ENCODE measurements at regions not wholly inside any gene's neighbourhood (a gene's known extent, or its start where the extent isn't known, plus 50 kb on each side); places are given as distances from the start of the nearest gene placed in this dataset.

DNA sequence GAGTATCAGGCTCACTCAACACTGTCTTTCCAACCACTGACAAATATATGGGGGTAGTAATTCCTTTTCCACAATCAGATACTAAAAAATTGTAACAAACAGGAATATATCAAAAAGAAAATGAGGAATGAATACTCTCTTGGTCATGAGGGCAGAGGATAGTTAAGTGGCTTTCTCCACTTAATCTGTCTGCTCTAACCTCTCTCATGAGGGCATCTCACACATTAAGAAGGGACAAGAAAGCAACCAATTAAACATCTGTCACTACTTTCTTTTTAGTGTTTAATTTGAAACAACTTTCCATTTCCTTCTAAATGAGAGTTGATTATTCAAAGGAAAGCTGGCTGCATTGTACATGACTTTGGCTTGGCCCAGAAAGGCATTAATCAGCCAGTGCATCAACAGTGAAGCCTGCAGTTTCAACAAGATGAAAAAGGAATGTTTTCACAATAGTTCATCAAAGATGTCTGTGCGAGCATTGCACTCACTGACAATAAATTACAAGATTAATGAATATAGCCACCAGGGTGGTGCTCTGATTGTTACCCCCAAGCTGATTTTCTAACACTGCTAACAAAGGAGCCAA is 142.0 kb downstream of the SEC23A start:
- Histone ChIP-seq H3K27me3 (ENCODE audit: control insufficient read depth, insufficient read depth, low read length) (no peaks in the 10 kb centered on the region), H3K9me3 (ENCODE audit: control insufficient read depth, insufficient read depth, low read depth, low read length) (no peaks in the 10 kb centered on the region), H3K4me1 (ENCODE audit: control insufficient read depth, insufficient read depth, low read length) (no peaks in the 10 kb centered on the region), H3K36me3 (ENCODE audit: control insufficient read depth, insufficient read depth, low read length) (no peaks in the 10 kb centered on the region), H3K4me3 (ENCODE audit: low read depth in 2 of 2, low read length in 2 of 2) (no peak overlapping the region), H3K27ac (ENCODE audit: low read length) (no peak overlapping the region)
- ChIA-PET CTCF (no interaction called here), POLR2A (no interaction called here)
- TF ChIP-seq, protein P1, sequence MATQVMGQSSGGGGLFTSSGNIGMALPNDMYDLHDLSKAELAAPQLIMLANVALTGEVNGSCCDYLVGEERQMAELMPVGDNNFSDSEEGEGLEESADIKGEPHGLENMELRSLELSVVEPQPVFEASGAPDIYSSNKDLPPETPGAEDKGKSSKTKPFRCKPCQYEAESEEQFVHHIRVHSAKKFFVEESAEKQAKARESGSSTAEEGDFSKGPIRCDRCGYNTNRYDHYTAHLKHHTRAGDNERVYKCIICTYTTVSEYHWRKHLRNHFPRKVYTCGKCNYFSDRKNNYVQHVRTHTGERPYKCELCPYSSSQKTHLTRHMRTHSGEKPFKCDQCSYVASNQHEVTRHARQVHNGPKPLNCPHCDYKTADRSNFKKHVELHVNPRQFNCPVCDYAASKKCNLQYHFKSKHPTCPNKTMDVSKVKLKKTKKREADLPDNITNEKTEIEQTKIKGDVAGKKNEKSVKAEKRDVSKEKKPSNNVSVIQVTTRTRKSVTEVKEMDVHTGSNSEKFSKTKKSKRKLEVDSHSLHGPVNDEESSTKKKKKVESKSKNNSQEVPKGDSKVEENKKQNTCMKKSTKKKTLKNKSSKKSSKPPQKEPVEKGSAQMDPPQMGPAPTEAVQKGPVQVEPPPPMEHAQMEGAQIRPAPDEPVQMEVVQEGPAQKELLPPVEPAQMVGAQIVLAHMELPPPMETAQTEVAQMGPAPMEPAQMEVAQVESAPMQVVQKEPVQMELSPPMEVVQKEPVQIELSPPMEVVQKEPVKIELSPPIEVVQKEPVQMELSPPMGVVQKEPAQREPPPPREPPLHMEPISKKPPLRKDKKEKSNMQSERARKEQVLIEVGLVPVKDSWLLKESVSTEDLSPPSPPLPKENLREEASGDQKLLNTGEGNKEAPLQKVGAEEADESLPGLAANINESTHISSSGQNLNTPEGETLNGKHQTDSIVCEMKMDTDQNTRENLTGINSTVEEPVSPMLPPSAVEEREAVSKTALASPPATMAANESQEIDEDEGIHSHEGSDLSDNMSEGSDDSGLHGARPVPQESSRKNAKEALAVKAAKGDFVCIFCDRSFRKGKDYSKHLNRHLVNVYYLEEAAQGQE (IDR thresholded peaks at IDR 0.05; ENCODE audit: insufficient read depth in 1 of 2, low read depth in 2 of 2, low read length in 1 of 2) = no peak
- TF ChIP-seq POLR2AphosphoS5 (IDR thresholded peaks at IDR 0.05; ENCODE audit: low read depth, low read length) (no peak), TCF7L2 (IDR thresholded peaks at IDR 0.05; ENCODE audit: low read depth, low read length) (no peak)
- no peak for DNase-seq (ENCODE audit: low read depth, low spot score)
- no peak for ATAC-seq
- in situ Hi-C loops (cut with HindIII; ENCODE audit: low pct_unique_long_range_greater_than_20kb, low sequenced_read_pairs) (no loop called here), intact Hi-C loops (cut with micrococcal nuclease; ENCODE audit: unreplicated experiment) (no loop called here)
- BruUV-seq (replicated peaks) = no TSS peak

DNA sequence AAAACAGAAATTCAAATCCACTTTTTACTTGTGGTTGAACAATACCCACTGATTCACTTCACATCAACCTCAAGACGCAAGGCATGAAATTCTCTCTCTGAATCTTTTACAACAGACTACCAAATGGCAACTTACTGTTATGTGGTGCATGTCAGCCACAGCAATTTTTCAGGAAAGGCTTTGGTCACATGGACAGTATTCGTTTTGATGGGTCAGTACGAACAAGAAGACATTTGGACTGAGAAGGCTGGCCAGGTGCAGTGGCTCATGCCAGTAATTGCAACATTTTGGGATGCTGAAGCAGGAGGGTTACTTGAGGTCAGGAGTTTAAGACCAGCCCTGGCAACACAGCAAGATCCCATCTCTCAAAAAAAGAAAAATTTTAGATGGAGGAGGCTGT is 144.0 kb downstream of the SEC23A start:
- DNase-seq (ENCODE audit: low read depth, low spot score) = no peak
- H3K27ac ChIP-seq (ENCODE audit: low read length) = no peak overlapping the region
- H3K4me1 ChIP-seq (ENCODE audit: control insufficient read depth, insufficient read depth, low read length) = no peaks in the 10 kb centered on the region
- BruUV-seq (replicated peaks) = no TSS peak
- POLR2A ChIA-PET = no interaction called here
- ATAC-seq = no peak
- no peaks in the 10 kb centered on the region for H3K36me3 ChIP-seq (ENCODE audit: control insufficient read depth, insufficient read depth, low read length)
- H3K9me3 ChIP-seq (ENCODE audit: control insufficient read depth, insufficient read depth, low read depth, low read length) = no peaks in the 10 kb centered on the region
- CTCF ChIA-PET = no interaction called here
- no peak overlapping the region for H3K4me3 ChIP-seq (ENCODE audit: low read depth in 2 of 2, low read length in 2 of 2)
- TF ChIP-seq, protein P2, sequence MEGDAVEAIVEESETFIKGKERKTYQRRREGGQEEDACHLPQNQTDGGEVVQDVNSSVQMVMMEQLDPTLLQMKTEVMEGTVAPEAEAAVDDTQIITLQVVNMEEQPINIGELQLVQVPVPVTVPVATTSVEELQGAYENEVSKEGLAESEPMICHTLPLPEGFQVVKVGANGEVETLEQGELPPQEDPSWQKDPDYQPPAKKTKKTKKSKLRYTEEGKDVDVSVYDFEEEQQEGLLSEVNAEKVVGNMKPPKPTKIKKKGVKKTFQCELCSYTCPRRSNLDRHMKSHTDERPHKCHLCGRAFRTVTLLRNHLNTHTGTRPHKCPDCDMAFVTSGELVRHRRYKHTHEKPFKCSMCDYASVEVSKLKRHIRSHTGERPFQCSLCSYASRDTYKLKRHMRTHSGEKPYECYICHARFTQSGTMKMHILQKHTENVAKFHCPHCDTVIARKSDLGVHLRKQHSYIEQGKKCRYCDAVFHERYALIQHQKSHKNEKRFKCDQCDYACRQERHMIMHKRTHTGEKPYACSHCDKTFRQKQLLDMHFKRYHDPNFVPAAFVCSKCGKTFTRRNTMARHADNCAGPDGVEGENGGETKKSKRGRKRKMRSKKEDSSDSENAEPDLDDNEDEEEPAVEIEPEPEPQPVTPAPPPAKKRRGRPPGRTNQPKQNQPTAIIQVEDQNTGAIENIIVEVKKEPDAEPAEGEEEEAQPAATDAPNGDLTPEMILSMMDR (IDR thresholded peaks at IDR 0.05) = no peak
- no peak for TF ChIP-seq SIN3A (IDR thresholded peaks at IDR 0.05; ENCODE audit: borderline replicate concordance, insufficient read depth, low read depth, low read length)
- TF ChIP-seq, protein P1 (IDR thresholded peaks at IDR 0.05; ENCODE audit: insufficient read depth in 1 of 2, low read depth in 2 of 2, low read length in 1 of 2) = no peak
- no peak for TF ChIP-seq TCF7L2 (IDR thresholded peaks at IDR 0.05; ENCODE audit: low read depth, low read length)
- TF ChIP-seq POLR2AphosphoS5 (IDR thresholded peaks at IDR 0.05; ENCODE audit: low read depth, low read length) = no peak
- in situ Hi-C loops (cut with HindIII; ENCODE audit: low pct_unique_long_range_greater_than_20kb, low sequenced_read_pairs) (no loop called here), intact Hi-C loops (cut with micrococcal nuclease; ENCODE audit: unreplicated experiment) (loop anchor here (2.0 kb wide), 1 partner anchor 46 kb away; no protein-coding TSS in a partner anchor)
- H3K27me3 ChIP-seq (ENCODE audit: control insufficient read depth, insufficient read depth, low read length) = no peaks in the 10 kb centered on the region

Data from Panc1 (cell line).